GM23338 (cell line): ENCODE measurements at regions not wholly inside any gene's neighbourhood (a gene's known extent, or its start where the extent isn't known, plus 50 kb on each side); places are given as distances from the start of the nearest gene placed in this dataset.

ENCODE experiments used
- ATAC-seq: fragments of 200-7000 bp; cut with Tn5 transposase; 3 replicates; pipeline ENCODE4 v1.9.1; 2020
- DNase-seq: peaks from one replicate; pipeline ENCODE4 v3.0.0-alpha.2; 2015; ENCODE audit warnings: low spot score
- H2AFZ ChIP-seq: fragments of 200-600 bp; sonication (generic); 2 replicates; pipeline ENCODE4 v1.8.0; 2016; ENCODE audit warnings: antibody characterized with exemption, mild to moderate bottlenecking, moderate library complexity
- H3F3A ChIP-seq: fragments of 200-600 bp; sonication (generic); replicated peaks from 2 replicates; pipeline ENCODE4 v1.8.0; 2017; ENCODE audit warnings: antibody characterized with exemption, mixed run types, low read depth
- H3K27ac ChIP-seq: fragments of 200-600 bp; sonication (generic); 2 replicates; pipeline ENCODE4 v1.6.1; 2016; ENCODE audit warnings: low read depth
- H3K27me3 ChIP-seq: fragments of 200-600 bp; sonication (generic); 2 replicates; pipeline ENCODE4 v1.8.0; 2016; ENCODE audit warnings: mild to moderate bottlenecking, mixed run types, moderate library complexity; ENCODE audit not compliant: insufficient read depth
- H3K36me3 ChIP-seq: fragments of 200-600 bp; sonication (generic); 2 replicates; pipeline ENCODE4 v1.8.0; 2016; ENCODE audit warnings: mild to moderate bottlenecking; ENCODE audit not compliant: insufficient read depth
- H3K4me1 ChIP-seq: fragments of 200-600 bp; sonication (generic); 2 replicates; pipeline ENCODE4 v1.8.0; 2016; ENCODE audit warnings: mild to moderate bottlenecking, moderate library complexity; ENCODE audit not compliant: insufficient read depth
- H3K4me2 ChIP-seq: fragments of 200-600 bp; sonication (generic); 2 replicates; pipeline ENCODE4 v1.7.1; 2017; ENCODE audit warnings: mixed run types
- H3K4me3 ChIP-seq: fragments of 200-600 bp; sonication (generic); 2 replicates; pipeline ENCODE4 v1.6.1; 2016; ENCODE audit warnings: mixed run types
- H3K79me2 ChIP-seq: fragments of 200-600 bp; sonication (generic); replicated peaks from 2 replicates; pipeline ENCODE4 v1.8.0; 2017; ENCODE audit warnings: mild to moderate bottlenecking; ENCODE audit not compliant: insufficient read depth
- H3K9me2 ChIP-seq: fragments of 200-600 bp; sonication (generic); 2 replicates; pipeline ENCODE4 v1.8.0; 2017; ENCODE audit not compliant: insufficient read depth
- H4K20me1 ChIP-seq: fragments of 200-600 bp; sonication (generic); replicated peaks from 2 replicates; pipeline ENCODE4 v1.8.0; 2017; ENCODE audit warnings: mild to moderate bottlenecking; ENCODE audit not compliant: insufficient read depth
- H3K27ac Mint-ChIP-seq: 2 replicates; pipeline ENCODE4 v1.8.0; 2020; ENCODE audit warnings: inconsistent platforms, mild to moderate bottlenecking, moderate library complexity, mixed read lengths
- H3K27me3 Mint-ChIP-seq: 3 replicates; pipeline ENCODE4 v1.8.0; 2022; ENCODE audit warnings: low read depth, mild to moderate bottlenecking, moderate library complexity, mixed read lengths, inconsistent platforms; ENCODE audit not compliant: insufficient read depth, poor library complexity
- H3K36me3 Mint-ChIP-seq: 3 replicates; pipeline ENCODE4 v1.8.0; 2021; ENCODE audit warnings: low read depth, mild to moderate bottlenecking, inconsistent platforms, moderate library complexity, mixed read lengths
- H3K4me1 Mint-ChIP-seq: 3 replicates; pipeline ENCODE4 v1.8.0; 2020; ENCODE audit warnings: mild to moderate bottlenecking, inconsistent platforms, mixed read lengths
- H3K4me3 Mint-ChIP-seq: 3 replicates; pipeline ENCODE4 v1.8.0; 2021; ENCODE audit warnings: moderate library complexity, mild to moderate bottlenecking, inconsistent platforms, mixed read lengths
- H3K9me3 Mint-ChIP-seq: 3 replicates; pipeline ENCODE4 v1.8.0; 2020; ENCODE audit warnings: moderate library complexity, mild to moderate bottlenecking, inconsistent platforms, mixed read lengths
- EZH2 ChIP-seq: fragments of 200-600 bp; sonication (generic); IDR thresholded peaks from one replicate; pipeline ENCODE4 v1.8.0; 2017; ENCODE audit warnings: antibody characterized with exemption, mild to moderate bottlenecking, low read depth; ENCODE audit not compliant: unreplicated experiment
- EZH2phosphoT487 ChIP-seq: fragments of 200-600 bp; sonication (generic); IDR thresholded peaks from one replicate; pipeline ENCODE4 v1.8.1; 2018; ENCODE audit warnings: antibody characterized with exemption; ENCODE audit not compliant: unreplicated experiment
- NANOG ChIP-seq: IDR thresholded peaks from 2 replicates; pipeline ENCODE4 v1.6.1; 2016; ENCODE audit warnings: antibody characterized with exemption, borderline replicate concordance
- POLR2AphosphoS5 ChIP-seq: IDR thresholded peaks from 2 replicates; pipeline ENCODE4 v1.6.1; 2016; ENCODE audit warnings: antibody characterized with exemption, low read depth
- STAT1 ChIP-seq: IDR thresholded peaks from one replicate; pipeline ENCODE4 v1.6.1; 2016; ENCODE audit warnings: antibody characterized with exemption; ENCODE audit not compliant: unreplicated experiment
- ZNF114 ChIP-seq: fragments of 250-450 bp; sonication (Bioruptor Pico); IDR thresholded peaks from 2 replicates; pipeline ENCODE4 v1.5.0; 2020; ENCODE audit warnings: mild to moderate bottlenecking, moderate library complexity
- ZNF331 ChIP-seq: fragments of 250-450 bp; sonication (Bioruptor Pico); IDR thresholded peaks from 2 replicates; pipeline ENCODE4 v1.5.0; 2020; ENCODE audit warnings: low read depth, mild to moderate bottlenecking, moderate library complexity
- TF ChIP-seq, protein P1 (sequence below): IDR thresholded peaks from 2 replicates; pipeline ENCODE4 v1.6.1; 2016; ENCODE audit warnings: antibody characterized with exemption
- TF ChIP-seq, protein P2 (sequence below), 2 experiments: fragments of 200-600 bp in 1 of 2; sonication (generic) in 1 of 2; conservative IDR thresholded peaks; 2 replicates each; pipeline versions ENCODE4 v1.5.1 to v1.6.1; 2016 to 2017; ENCODE audit warnings: antibody characterized with exemption in 2 of 2, low read depth in 2 of 2, mild to moderate bottlenecking in 2 of 2, moderate library complexity in 1 of 2

DNA sequence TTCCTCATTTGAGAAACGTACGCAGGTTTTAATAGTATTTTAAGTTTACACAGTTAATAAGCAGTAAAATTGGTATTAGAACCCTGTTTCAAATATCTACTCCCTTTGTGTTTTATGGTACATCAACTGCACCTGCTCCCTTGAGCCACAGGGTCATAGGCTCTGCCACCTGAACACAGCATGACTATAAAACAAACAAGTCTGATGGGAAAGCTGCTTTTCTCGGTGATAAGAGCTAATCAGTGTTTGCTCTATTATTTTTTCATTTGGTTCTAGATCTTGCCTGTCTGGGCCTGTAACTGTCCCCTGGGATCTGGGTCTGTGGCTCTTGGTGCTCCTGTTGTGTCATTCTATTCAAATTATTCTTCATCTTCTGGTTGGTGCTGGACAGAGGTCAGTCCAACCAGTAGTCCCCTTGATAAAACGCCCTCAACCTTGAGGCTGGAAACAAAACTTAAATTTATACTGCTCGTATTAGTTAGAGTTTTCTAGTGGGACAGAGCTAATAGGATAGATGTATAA lies 314.8 kb upstream of the LRP1B start:
- Mint-ChIP-seq H3K9me3 (no peaks in the 10 kb centered on the region), H3K27me3 (no peaks in the 10 kb centered on the region), H3K4me3 (no peak overlapping the region), H3K4me1 (no peaks in the 10 kb centered on the region), H3K27ac (no peak overlapping the region), H3K36me3 (no peaks in the 10 kb centered on the region)
- Histone ChIP-seq H3K27ac (no peak overlapping the region), H3F3A (no peaks in the 10 kb centered on the region), H3K4me2 (no peak overlapping the region), H3K9me2 (no peaks in the 10 kb centered on the region), H3K79me2 (no peaks in the 10 kb centered on the region), H3K4me1 (no peaks in the 10 kb centered on the region), H3K4me3 (no peak overlapping the region), H4K20me1 (no peaks in the 10 kb centered on the region), H2AFZ (no peak overlapping the region), H3K36me3 (no peaks in the 10 kb centered on the region), H3K27me3 (no peaks in the 10 kb centered on the region)
- no peak for ATAC-seq
- no peak for DNase-seq
- TF ChIP-seq, protein P1, sequence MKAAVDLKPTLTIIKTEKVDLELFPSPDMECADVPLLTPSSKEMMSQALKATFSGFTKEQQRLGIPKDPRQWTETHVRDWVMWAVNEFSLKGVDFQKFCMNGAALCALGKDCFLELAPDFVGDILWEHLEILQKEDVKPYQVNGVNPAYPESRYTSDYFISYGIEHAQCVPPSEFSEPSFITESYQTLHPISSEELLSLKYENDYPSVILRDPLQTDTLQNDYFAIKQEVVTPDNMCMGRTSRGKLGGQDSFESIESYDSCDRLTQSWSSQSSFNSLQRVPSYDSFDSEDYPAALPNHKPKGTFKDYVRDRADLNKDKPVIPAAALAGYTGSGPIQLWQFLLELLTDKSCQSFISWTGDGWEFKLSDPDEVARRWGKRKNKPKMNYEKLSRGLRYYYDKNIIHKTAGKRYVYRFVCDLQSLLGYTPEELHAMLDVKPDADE = no peak
- no peak for TF ChIP-seq NANOG

DNA sequence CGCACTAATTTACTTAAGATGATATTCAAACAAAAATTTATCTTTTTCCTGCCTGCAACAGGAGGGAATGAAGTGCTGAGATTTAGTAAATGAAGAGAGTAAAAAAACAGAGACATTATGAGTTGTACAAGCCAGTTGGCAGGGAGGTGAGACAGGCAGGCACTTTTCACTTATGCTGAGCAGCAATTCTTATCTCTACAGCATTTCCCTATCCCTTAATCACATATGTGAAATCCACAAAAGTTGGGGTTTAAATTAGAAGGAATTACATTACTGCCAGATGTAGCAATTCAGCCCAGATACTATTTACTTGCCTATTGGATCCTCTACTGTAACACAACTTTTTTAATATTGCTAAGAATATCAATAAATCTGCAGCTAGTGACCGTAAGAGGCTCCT lies 314.2 kb upstream of the LRP1B start:
- Histone ChIP-seq H3K4me3 (no peak overlapping the region), H3K4me2 (no peak overlapping the region), H3K27me3 (no peaks in the 10 kb centered on the region), H3F3A (no peaks in the 10 kb centered on the region), H3K79me2 (no peaks in the 10 kb centered on the region), H2AFZ (no peak overlapping the region), H3K36me3 (no peaks in the 10 kb centered on the region), H3K9me2 (no peaks in the 10 kb centered on the region), H3K4me1 (no peaks in the 10 kb centered on the region), H4K20me1 (no peaks in the 10 kb centered on the region), H3K27ac (no peak overlapping the region)
- no peaks in the 10 kb centered on the region for H3K36me3 Mint-ChIP-seq
- TF ChIP-seq STAT1 (no peak), EZH2 (no peak), EZH2phosphoT487 (no peak), ZNF331 (CRISPR knock-in tag) (no peak), ZNF114 (CRISPR knock-in tag) (no peak), NANOG (no peak), POLR2AphosphoS5 (no peak)
- TF ChIP-seq, protein P2, sequence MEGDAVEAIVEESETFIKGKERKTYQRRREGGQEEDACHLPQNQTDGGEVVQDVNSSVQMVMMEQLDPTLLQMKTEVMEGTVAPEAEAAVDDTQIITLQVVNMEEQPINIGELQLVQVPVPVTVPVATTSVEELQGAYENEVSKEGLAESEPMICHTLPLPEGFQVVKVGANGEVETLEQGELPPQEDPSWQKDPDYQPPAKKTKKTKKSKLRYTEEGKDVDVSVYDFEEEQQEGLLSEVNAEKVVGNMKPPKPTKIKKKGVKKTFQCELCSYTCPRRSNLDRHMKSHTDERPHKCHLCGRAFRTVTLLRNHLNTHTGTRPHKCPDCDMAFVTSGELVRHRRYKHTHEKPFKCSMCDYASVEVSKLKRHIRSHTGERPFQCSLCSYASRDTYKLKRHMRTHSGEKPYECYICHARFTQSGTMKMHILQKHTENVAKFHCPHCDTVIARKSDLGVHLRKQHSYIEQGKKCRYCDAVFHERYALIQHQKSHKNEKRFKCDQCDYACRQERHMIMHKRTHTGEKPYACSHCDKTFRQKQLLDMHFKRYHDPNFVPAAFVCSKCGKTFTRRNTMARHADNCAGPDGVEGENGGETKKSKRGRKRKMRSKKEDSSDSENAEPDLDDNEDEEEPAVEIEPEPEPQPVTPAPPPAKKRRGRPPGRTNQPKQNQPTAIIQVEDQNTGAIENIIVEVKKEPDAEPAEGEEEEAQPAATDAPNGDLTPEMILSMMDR (conservative IDR thresholded peaks at IDR 0.05; ENCODE audit: low read depth in 2 of 2) = no peak
- DNase-seq (no peak), ATAC-seq (no peak)
- H3K4me1 Mint-ChIP-seq = no peaks in the 10 kb centered on the region
- no peak overlapping the region for H3K4me3 Mint-ChIP-seq
- H3K27ac Mint-ChIP-seq = no peak overlapping the region
- H3K9me3 Mint-ChIP-seq = no peaks in the 10 kb centered on the region
- no peaks in the 10 kb centered on the region for H3K27me3 Mint-ChIP-seq
